Activated CD8-positive, alpha-beta T cell treated with anti-CD3 and anti-CD28 coated beads for 36 hours (primary cell): ENCODE measurements at regions not wholly inside any gene's neighbourhood (a gene's known extent, or its start where the extent isn't known, plus 50 kb on each side); places are given as distances from the start of the nearest gene placed in this dataset.
A peak's percentile ranks its signal among the peaks of the same experiment; 100 is the strongest.

Experiments
- ATAC-seq: fragments of 200-7000 bp; cut with Tn5 transposase; one replicate; pipeline ENCODE4 v1.10.0; 2021; ENCODE audit warnings: mild to moderate bottlenecking, moderate library complexity
- CTCF ChIA-PET: fragments of 350-600 bp; sonication (Branson Sonifier 250); formaldehyde crosslinking; loops from one replicate; lab custom pipeline; 2021; ENCODE audit warnings: antibody characterized with exemption; lab: Charles Lee
- POLR2A ChIA-PET: fragments of 350-600 bp; sonication (Branson Sonifier 250); formaldehyde crosslinking; loops from one replicate; lab custom pipeline; 2021; ENCODE audit warnings: antibody characterized with exemption; lab: Charles Lee
- DNase-seq: peaks from one replicate; pipeline ENCODE4 v3.0.0-alpha.2; 2020
- H3K27ac Mint-ChIP-seq: one replicate; pipeline ENCODE4 v1.8.0; 2021; ENCODE audit warnings: mild to moderate bottlenecking, mixed read lengths
- H3K27me3 Mint-ChIP-seq: one replicate; pipeline ENCODE4 v1.8.0; 2021; ENCODE audit warnings: mixed read lengths
- H3K36me3 Mint-ChIP-seq: one replicate; pipeline ENCODE4 v1.8.0; 2021; ENCODE audit warnings: low read depth, mixed read lengths
- H3K4me1 Mint-ChIP-seq: one replicate; pipeline ENCODE4 v1.8.0; 2021; ENCODE audit warnings: low read depth, mixed read lengths
- H3K4me3 Mint-ChIP-seq: one replicate; pipeline ENCODE4 v1.8.0; 2021; ENCODE audit warnings: mild to moderate bottlenecking, moderate library complexity, mixed read lengths
- H3K9me3 Mint-ChIP-seq: one replicate; pipeline ENCODE4 v1.8.0; 2021; ENCODE audit warnings: mixed read lengths
- intact Hi-C: fragments of 100-400 bp; cut with micrococcal nuclease; formaldehyde crosslinking; loops from one replicate; pipeline ENCODE4 v1.10.0; 2022
- TF ChIP-seq, protein P1 (sequence below): fragments of 200-600 bp; IDR thresholded peaks from one replicate; pipeline ENCODE4 v1.8.0; 2022; ENCODE audit warnings: antibody characterized with exemption, mild to moderate bottlenecking

DNA sequence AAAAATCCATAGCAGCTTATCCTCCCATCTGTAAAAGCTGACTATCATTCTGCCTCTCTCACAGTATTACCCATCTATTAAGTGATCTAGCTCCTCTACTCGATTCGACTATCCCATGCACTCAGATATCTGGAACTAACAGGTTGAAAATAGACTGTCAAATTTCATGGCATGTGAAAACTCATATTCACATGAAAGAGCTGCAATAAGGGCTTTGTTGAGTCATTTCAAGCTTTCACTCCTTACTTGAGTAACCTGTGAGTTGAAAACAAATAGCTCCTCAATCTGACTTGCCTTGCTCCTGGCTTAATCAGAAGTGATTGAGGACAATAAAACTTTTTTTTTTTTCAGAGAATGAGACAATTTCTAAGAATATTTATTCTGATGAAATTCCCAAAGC is 192.4 kb upstream of the ERBB4 start:
- DNase-seq (no peak), ATAC-seq (peak; percentile 59)
- CTCF ChIA-PET: interaction anchor here (0.8 kb wide), 1 partner anchor 43 kb away, joined by 4 read pairs; no protein-coding TSS in a partner anchor
- POLR2A ChIA-PET: interaction anchor here (1.0 kb wide), 1 partner anchor 10 kb away, joined by 3 read pairs; no protein-coding TSS in a partner anchor
- no peak overlapping the region for H3K4me3 Mint-ChIP-seq
- no peaks in the 10 kb centered on the region for H3K9me3 Mint-ChIP-seq
- no peaks in the 10 kb centered on the region for H3K27me3 Mint-ChIP-seq
- TF ChIP-seq, protein P1, sequence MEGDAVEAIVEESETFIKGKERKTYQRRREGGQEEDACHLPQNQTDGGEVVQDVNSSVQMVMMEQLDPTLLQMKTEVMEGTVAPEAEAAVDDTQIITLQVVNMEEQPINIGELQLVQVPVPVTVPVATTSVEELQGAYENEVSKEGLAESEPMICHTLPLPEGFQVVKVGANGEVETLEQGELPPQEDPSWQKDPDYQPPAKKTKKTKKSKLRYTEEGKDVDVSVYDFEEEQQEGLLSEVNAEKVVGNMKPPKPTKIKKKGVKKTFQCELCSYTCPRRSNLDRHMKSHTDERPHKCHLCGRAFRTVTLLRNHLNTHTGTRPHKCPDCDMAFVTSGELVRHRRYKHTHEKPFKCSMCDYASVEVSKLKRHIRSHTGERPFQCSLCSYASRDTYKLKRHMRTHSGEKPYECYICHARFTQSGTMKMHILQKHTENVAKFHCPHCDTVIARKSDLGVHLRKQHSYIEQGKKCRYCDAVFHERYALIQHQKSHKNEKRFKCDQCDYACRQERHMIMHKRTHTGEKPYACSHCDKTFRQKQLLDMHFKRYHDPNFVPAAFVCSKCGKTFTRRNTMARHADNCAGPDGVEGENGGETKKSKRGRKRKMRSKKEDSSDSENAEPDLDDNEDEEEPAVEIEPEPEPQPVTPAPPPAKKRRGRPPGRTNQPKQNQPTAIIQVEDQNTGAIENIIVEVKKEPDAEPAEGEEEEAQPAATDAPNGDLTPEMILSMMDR: no peak
- intact Hi-C loops: no loop called here
- peaks cover 34% of the 10 kb centered on the region for H3K4me1 Mint-ChIP-seq
- no peaks in the 10 kb centered on the region for H3K36me3 Mint-ChIP-seq
- peak overlapping the region; percentile 52 for H3K27ac Mint-ChIP-seq

DNA sequence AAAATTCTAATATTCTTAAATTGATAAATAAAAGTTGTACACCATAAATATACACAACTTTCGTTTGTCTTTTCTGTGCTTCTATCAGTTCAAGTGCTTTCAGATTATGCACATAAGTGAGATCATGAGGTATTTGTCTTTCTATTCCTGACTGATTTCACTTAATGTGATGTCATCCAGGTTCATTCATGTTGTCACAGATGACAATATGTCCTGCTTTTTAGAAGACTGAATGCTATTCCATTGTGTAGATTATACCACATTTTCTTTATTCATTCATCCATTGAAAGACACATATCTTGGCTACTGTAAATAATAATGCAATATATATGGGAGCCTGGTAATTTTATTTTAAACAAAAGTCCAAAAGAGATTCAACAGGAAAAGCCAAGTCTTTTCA is 190.1 kb upstream of the ERBB4 start:
- ATAC-seq (no peak), DNase-seq (no peak)
- ChIA-PET POLR2A (no interaction called here), CTCF (interaction anchor here (1.1 kb wide), 1 partner anchor 425 kb away, joined by 3 read pairs; no protein-coding TSS in a partner anchor)
- H3K27ac Mint-ChIP-seq: no peak overlapping the region
- peaks cover 5% of the 10 kb centered on the region for H3K36me3 Mint-ChIP-seq
- peaks cover 4% of the 10 kb centered on the region for H3K9me3 Mint-ChIP-seq
- intact Hi-C loops: no loop called here
- H3K4me3 Mint-ChIP-seq: no peak overlapping the region
- peaks cover 40% of the 10 kb centered on the region for H3K4me1 Mint-ChIP-seq
- H3K27me3 Mint-ChIP-seq: no peaks in the 10 kb centered on the region
- TF ChIP-seq, protein P1: no peak

DNA sequence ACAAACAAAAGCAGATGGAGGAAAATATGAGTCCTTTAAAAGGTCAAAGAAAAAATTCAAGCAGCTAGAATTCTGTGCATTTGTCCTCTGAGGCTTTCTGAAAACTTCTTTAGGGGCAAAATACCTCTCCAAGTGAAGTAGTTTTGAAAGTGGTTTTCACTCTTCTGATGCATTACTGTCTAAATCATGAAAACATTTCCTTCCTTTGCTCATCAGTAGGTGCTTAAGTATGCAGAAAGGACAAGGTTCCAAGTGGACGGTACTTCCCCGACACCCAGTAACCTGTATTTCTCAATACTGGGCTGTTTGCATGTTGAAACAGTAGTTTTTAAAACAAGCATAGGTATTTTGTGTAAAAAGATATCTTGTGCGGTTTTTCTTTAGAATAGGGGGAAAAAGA is 189.1 kb upstream of the ERBB4 start:
- ChIA-PET CTCF (no interaction called here), POLR2A (no interaction called here)
- peak; percentile 50 for DNase-seq
- intact Hi-C loops: no loop called here
- peaks cover 4% of the 10 kb centered on the region for H3K9me3 Mint-ChIP-seq
- no peaks in the 10 kb centered on the region for H3K27me3 Mint-ChIP-seq
- peak; percentile 85 for ATAC-seq
- H3K36me3 Mint-ChIP-seq: peaks cover 5% of the 10 kb centered on the region
- TF ChIP-seq, protein P1: no peak
- peak overlapping the region; percentile 84 for H3K27ac Mint-ChIP-seq
- H3K4me3 Mint-ChIP-seq: no peak overlapping the region
- H3K4me1 Mint-ChIP-seq: peaks cover 40% of the 10 kb centered on the region

DNA sequence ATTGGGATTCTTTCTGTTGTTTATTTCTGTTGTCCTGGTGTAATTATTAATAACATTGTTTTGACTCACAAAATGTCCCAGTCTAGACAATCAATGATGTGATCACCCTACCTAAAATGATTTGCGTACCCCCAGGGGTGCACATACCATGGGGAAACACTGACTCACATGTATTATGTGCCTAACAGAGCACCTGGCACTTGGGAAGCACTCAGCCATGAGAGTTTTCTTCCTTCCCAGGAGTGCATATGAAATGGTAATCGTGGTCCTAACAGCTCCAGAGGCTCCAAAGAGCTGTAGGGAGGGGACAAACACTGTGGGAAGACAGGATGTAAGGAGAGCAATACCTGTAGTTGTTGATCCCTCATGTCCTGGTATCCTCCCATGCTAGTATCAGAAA is 187.8 kb upstream of the ERBB4 start:
- Mint-ChIP-seq H3K36me3 (peaks cover 5% of the 10 kb centered on the region), H3K4me3 (no peak overlapping the region), H3K27me3 (no peaks in the 10 kb centered on the region), H3K27ac (peak overlapping the region; percentile 45), H3K9me3 (peaks cover 4% of the 10 kb centered on the region), H3K4me1 (peaks cover 45% of the 10 kb centered on the region)
- DNase-seq: no peak
- intact Hi-C loops: no loop called here
- no peak for ATAC-seq
- TF ChIP-seq, protein P1: no peak
- ChIA-PET CTCF (no interaction called here), POLR2A (no interaction called here)

DNA sequence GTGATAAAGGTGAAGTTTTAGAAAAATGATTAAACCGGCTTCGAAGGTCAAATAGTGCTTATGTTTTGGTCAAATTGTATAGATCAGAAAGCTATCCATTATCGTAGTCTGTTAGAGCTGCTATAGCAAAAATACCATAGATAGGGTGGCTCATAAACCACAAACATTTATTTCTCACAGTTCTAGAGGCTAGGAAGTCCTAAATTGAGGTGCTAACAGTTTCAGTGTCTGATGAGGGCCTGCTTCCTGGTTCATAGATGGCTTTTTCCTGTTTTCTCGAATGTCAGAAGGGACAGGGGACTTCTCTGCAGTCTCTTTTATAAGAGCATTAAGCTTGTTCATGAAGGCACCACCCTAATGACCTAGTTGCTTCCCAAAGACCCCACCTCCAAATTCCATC is 186.6 kb upstream of the ERBB4 start:
- peaks cover 5% of the 10 kb centered on the region for H3K36me3 Mint-ChIP-seq
- H3K4me3 Mint-ChIP-seq: no peak overlapping the region
- CTCF ChIA-PET: interaction anchor here (1.3 kb wide), 1 partner anchor 39 kb away, joined by 4 read pairs; no protein-coding TSS in a partner anchor
- intact Hi-C loops: no loop called here
- TF ChIP-seq, protein P1: no peak
- H3K9me3 Mint-ChIP-seq: peaks cover 6% of the 10 kb centered on the region
- no peak for DNase-seq
- POLR2A ChIA-PET: interaction anchor here (1.4 kb wide), 1 partner anchor 14 kb away, joined by 3 read pairs; no protein-coding TSS in a partner anchor
- H3K27me3 Mint-ChIP-seq: no peaks in the 10 kb centered on the region
- peaks cover 35% of the 10 kb centered on the region for H3K4me1 Mint-ChIP-seq
- ATAC-seq: no peak
- peak overlapping the region; percentile 64 for H3K27ac Mint-ChIP-seq
